GM12892 (cell line): ENCODE measurements at regions not wholly inside any gene's neighbourhood (a gene's known extent, or its start where the extent isn't known, plus 50 kb on each side); places are given as distances from the start of the nearest gene placed in this dataset.

Experiments
- POLR2A ChIP-seq: IDR thresholded peaks from 2 replicates; pipeline ENCODE4 v1.6.1; 2011; ENCODE audit warnings: low read depth, low read length, control low read depth
- TAF1 ChIP-seq: IDR thresholded peaks from 2 replicates; pipeline ENCODE4 v1.6.1; 2011; ENCODE audit warnings: low read depth, mild to moderate bottlenecking, control low read depth, low read length, borderline replicate concordance

GRCh38 chr9:18347386-18348082 is 126.4 kb upstream of the ADAMTSL1 start:
- TF ChIP-seq POLR2A (no peak), TAF1 (no peak)
